HTR-8/SVneo (cell line): ENCODE measurements at regions not wholly inside any gene's neighbourhood (a gene's known extent, or its start where the extent isn't known, plus 50 kb on each side); places are given as distances from the start of the nearest gene placed in this dataset.
A peak's percentile ranks its signal among the peaks of the same experiment; 100 is the strongest.
"Not testable (repeated sequence)": the region's sequence is repeated elsewhere in the genome, so short reads cannot be mapped to it uniquely, and the experiment has no call there.

Experiments
- DNase-seq: peaks from one replicate; pipeline ENCODE4 v3.0.0; 2011; ENCODE audit warnings: low spot score, mixed read lengths; ENCODE audit not compliant: insufficient read length
- FAIRE-seq: peaks from 2 replicates; lab custom pipeline; 2011; peaks lifted over from hg19 to GRCh38; lab: Jason Lieb, UNC

DNA sequence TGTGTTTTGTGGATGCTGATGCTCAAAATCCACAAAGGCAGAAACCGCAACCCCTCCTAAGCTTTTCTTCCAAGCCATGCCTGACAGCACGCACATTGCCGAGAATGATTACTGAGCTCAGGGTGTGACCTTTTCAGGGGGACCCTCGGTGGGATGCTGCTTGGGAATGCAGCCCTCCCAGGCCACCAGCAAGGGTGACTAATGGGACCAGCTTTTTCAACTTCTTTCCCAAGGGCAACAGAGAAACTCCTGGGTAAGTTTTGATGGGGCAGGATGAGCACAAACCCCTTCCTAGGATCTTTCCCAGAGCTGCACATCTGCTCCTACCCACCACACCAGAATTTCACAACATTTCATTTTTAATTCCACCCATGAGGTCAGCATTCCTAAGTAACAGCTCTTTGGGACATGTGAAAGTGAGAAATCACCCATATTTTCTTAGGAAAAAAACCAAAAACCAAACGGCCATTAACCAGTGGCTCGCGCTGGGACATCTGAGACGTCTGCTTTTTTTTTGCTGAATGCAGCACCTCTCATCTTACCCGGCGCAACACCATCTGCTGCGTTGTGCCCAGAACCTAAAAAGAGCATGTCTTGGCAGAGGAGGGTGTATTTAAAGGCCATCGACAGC lies 119.0 kb downstream of the ARL4C start:
- DNase-seq (no peak), FAIRE-seq (no peak)

- DNase-seq (no peak), FAIRE-seq (no peak)
Measured at GRCh38 chr2:234376229-234376628, 120.7 kb downstream of the ARL4C start.

DNA sequence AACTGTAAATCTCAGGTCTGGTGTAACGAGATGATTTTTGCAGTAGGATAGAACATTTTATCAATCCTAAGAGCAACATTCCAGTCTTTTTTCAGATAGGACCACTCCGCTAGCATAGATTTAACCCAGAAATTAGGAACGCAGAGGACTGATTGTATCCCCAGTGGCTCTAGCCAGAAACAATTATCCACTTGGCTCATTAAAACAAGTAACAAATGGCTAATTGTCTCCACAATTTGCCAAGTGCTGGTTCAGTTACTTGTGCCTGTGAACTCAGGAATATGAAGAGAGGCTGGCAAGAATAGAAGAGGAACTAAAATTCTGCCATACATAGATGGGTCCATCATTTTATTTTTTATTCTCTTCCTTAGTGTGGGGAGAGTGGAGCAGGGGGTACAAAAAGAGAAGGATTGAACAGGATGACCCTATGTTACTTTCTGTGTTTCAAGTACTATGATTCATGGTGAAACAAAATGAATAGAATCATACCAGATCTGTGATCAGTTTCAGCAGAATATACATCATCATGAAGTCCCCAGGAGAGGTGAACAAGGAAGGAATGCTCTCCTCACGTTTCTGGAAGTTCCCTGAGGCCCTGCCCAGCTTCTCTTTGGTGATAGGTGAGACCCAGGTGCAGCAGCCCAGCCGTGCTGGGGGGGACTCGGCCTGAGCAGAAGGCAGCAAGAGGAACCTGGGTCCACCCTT lies 121.6 kb downstream of the ARL4C start:
- no peak for FAIRE-seq

DNA sequence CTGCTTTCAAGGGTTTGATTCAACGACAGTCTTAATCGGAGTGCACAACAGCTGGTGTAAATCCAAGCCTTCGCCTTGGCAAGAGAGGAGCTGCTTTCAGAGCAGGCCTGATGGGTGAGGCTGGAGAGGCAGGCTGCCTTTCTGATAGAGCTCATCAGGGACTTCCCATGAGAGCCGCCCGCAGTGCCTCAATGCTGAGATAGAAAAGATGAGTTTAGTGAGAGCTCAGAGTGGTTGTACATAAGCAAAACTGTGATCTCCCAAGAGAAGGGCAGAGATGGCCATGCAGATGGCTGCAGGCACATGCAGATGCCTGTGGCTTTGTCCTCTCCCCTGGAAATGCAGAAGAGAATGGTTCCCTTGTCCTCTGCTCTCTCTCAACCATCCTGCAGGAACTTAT lies 122.1 kb downstream of the ARL4C start:
- DNase-seq: no peak
- FAIRE-seq: no peak

More for the DNA sequence above, 121.6 kb downstream of the ARL4C start:
- no peak for DNase-seq

DNA sequence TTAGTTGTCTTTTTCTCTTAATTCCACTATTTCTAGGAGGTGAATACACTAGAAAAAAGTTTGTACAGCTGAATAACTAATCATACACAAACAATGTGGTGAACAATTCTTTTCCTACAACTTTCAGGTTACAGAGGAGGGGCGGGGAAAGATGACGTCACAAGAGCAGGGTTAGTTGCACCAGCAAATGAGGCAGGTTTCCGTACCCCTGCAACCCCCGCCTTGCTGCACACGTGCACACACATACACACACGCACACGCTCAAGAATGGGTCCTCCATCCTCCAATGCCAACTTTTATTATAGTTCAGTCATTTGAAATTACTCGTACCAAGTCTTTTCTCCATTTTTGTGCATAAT lies 122.8 kb downstream of the ARL4C start:
- DNase-seq: no peak
- FAIRE-seq: no peak

DNA sequence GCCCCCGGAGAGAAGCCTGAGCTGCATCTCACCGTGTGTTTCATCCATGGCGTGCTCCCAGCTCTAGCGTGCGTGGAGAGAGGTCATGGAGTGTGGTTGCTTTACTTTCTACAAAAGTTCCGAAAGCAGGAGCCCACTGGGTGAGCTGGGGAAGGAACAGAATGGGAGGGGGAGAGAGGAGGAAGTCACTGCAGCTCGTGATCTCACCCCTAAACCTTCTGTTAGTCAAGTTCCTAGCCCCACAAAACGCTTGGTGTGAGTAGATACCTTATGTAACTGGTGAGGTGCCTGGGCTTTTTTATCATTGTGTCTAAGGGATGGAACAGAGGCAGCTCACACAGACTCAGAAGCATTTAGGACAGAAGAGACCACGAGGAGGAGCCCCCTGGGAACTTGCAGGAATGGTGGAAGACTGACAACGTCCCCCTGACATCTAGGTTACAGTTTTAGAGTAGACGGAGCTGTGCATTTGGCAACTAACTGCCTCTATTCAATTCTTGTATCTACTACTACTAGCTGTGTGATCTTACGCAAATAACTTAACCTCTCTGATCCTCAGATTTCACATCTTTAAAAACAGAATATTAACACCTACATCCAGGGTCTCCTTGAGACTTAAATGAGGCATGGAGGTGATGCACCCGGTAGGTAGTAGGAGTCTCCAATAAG lies 123.3 kb downstream of the ARL4C start:
- no peak for FAIRE-seq
- no peak for DNase-seq

DNA sequence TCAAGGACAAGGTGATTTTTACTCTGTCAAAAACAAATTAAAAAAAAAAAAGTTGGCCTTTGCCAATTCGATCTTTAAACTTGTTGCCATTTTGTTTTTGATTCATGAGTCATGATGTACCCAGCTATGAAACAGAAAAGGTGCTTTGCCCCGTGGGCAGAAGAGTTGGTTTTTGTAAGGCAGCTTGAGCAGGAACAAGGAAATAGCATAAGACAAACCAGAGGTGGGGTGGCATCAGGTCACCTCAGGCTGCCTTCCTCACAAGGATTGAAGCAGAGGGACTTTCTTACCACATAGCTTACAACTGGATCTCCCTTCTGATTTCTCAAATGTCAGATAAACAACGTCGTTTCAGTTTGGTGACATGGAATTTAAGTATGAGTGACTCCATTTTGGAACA lies 123.8 kb downstream of the ARL4C start:
- FAIRE-seq (no peak), DNase-seq (no peak)

GRCh38 chr2:234372506-234372905 lies 124.4 kb downstream of the ARL4C start:
- peak; percentile 16 for FAIRE-seq
- no peak for DNase-seq

- no peak for FAIRE-seq
- no peak for DNase-seq
Measured at GRCh38 chr2:234368861-234369261, 128.0 kb downstream of the ARL4C start.

GRCh38 chr2:234366891-234367290 lies 130.0 kb downstream of the ARL4C start:
- no peak for FAIRE-seq
- DNase-seq: no peak

GRCh38 chr2:234364661-234365060 lies 132.2 kb downstream of the ARL4C start:
- FAIRE-seq (no peak), DNase-seq (no peak)

DNA sequence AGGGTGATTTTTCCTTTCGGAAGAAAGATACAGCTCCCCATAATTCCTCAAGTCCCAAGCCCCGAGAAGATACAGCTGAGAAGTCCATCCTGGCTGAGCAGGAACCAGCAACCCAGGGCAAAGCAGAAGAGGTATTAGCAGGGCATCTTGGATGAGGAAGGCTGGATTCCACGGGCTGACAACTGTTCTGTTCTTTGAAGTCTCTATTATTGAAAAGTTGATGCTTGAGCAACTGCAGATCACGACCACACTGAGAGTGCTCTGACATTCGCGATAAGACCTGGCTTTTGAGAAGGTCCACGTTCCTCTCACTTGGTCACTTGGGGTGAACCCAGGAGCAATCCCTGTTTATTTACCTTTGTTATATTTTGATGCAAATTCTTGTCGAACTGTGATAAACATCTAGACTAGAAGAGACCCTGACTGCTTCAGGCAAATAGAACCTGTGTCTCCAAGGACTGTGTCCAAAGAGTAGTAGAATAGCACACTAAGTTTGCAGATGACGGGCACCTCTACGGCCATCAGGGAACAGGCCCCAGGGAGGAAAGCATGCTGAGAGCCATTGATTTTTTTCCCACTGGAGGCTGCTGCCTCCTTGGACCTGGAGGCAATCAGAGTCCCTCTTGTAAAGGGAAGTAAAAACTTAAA lies 133.1 kb downstream of the ARL4C start:
- DNase-seq: no peak
- FAIRE-seq: no peak

DNA sequence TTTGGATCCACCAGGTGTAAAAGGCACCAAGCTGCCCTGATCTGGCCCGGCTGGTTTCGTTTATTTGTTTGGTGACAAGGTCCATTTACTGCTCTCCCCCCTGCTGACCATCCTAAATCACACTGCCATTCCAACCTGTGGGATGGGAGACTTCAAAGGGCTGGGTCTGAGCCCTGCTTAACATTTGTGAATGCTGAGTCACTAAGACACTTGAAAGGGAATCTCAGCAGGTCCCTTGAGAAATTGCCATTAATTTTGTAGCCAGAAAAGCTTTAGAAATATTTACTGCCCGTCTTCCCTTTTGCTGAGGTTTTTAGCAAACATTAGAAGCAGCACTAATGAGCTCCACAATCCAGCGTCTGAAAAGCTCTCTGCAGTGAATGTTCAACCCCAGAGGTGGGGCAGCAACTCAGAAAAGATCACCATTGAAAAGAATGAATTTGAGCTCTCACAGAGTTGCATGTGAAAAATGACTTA lies 133.8 kb downstream of the ARL4C start:
- DNase-seq: peak; percentile 20
- FAIRE-seq: no peak

DNA sequence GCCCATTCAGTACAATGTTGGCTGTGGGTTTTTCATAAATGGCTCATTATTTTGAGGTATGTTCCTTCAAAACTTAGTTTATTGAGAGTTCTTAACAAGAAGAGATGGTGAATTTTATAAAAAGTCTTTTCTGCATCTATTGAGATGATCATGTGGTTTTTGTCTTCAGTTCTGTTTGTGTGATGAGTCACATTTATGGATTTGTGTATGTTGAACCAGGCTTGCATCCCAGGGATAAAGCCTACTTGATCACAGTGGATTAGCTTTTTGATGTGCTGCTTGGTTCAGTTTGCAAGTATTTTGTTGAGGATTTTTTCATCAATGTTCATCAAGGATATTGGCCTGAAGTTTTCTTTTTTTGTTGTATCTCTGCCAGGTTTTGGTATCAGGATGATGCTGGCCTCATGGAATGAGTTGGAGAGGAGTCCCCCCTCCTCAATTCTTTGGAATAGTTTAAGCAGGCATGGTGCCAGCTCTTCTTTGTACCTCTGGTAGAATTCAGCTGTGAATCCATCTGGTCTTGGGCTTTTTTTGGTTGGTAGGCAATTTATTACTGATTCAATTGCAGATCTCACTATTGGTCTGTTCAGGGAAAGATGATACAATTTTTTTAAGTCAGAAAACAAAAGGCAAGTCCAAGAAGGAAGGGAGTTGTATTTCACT lies 136.4 kb downstream of the ARL4C start:
- FAIRE-seq: not testable (repeated sequence)

DNA sequence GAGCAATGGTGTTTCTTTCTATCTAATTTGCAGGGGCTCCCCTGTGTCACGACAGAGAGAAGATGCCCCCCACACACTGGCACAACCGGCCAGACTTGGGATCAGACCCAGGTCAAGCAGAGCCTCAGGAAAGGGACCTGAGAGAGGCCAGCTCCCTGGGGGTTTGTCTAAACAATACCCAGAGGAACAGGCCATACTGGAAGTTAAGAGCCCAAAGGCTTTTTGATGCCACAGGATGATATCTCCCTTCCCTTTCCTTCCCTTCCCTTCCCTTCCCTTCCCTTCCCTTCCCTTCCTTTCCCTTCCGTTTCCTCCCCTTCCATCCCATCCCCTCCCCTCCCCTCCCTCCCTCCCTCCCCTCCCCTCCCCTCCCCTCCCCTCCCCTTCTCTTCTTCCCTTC lies 139.2 kb downstream of the ARL4C start:
- FAIRE-seq: no peak

More for the DNA sequence above, 136.4 kb downstream of the ARL4C start:
- DNase-seq: not testable (repeated sequence)

GRCh38 chr2:234355808-234356365 lies 141.0 kb downstream of the ARL4C start:
- DNase-seq: no peak
- no peak for FAIRE-seq

More for the DNA sequence above, 139.2 kb downstream of the ARL4C start:
- DNase-seq: no peak

DNA sequence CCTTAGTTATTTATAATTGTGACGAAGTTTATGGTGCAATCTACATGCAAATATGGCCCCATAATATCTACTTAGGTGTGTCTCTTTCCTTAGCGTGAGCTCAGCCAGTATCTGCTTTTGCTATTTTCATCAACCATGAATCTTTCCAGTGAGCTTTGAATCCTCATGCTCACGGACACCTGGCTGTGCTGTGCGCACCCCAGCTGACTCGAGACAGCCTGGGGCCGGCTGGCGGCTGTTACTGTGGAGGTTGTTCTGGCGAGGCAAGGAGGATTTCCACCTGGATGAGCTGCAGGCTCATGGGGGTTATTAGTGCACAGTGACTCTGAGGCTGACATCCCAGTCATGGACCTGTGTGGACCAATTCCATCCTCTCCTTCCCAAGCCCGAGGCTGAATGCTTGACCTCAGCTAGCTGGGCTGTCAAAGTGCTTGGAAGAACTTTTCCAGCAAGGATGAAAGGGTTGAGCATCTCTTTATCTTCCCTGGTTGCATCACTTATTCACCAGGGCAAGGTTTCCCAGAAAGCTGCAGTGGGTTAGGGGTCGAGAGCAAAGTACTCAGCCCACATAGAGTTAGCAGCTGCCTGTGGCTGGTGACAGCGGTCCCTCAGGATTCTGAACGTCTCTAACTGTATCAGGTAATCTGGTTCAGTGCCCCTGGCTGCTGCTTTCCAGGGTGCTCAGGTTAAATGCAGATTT lies 141.7 kb downstream of the ARL4C start:
- DNase-seq (no peak), FAIRE-seq (no peak)

GRCh38 chr2:234352270-234352669 lies 144.6 kb downstream of the ARL4C start:
- no peak for FAIRE-seq
- no peak for DNase-seq

- not testable (repeated sequence) for DNase-seq, FAIRE-seq
Measured at GRCh38 chr2:234351866-234352265, 145.0 kb downstream of the ARL4C start.
